Choroid plexus epithelial cell (primary cell): ENCODE measurements at regions not wholly inside any gene's neighbourhood (a gene's known extent, or its start where the extent isn't known, plus 50 kb on each side); places are given as distances from the start of the nearest gene placed in this dataset.

ENCODE experiments used
- DNase-seq: peaks from one replicate; pipeline ENCODE4 v3.0.0-alpha.2; 2010; ENCODE audit warnings: low read depth
- H3K4me3 ChIP-seq: 2 replicates; pipeline ENCODE4 v1.5.1; 2011; ENCODE audit warnings: low read depth, mild to moderate bottlenecking, control low read depth, low read length, moderate library complexity
- TF ChIP-seq, protein P1 (sequence below): conservative IDR thresholded peaks from 2 replicates; pipeline ENCODE4 v1.5.1; 2011; ENCODE audit warnings: low read depth, mild to moderate bottlenecking, control low read depth, inconsistent platforms, low read length, moderate library complexity

- H3K4me3 ChIP-seq: no peak overlapping the region
- TF ChIP-seq, protein P1, sequence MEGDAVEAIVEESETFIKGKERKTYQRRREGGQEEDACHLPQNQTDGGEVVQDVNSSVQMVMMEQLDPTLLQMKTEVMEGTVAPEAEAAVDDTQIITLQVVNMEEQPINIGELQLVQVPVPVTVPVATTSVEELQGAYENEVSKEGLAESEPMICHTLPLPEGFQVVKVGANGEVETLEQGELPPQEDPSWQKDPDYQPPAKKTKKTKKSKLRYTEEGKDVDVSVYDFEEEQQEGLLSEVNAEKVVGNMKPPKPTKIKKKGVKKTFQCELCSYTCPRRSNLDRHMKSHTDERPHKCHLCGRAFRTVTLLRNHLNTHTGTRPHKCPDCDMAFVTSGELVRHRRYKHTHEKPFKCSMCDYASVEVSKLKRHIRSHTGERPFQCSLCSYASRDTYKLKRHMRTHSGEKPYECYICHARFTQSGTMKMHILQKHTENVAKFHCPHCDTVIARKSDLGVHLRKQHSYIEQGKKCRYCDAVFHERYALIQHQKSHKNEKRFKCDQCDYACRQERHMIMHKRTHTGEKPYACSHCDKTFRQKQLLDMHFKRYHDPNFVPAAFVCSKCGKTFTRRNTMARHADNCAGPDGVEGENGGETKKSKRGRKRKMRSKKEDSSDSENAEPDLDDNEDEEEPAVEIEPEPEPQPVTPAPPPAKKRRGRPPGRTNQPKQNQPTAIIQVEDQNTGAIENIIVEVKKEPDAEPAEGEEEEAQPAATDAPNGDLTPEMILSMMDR: no peak
- DNase-seq: no peak
These were observed 69.7 kb upstream of the POMGNT2 start for GRCh38 chr3:43175541-43175940.

- no peak overlapping the region for H3K4me3 ChIP-seq
- DNase-seq: no peak
- TF ChIP-seq, protein P1: no peak
These were observed 68.1 kb upstream of the POMGNT2 start for GRCh38 chr3:43173949-43174348.

DNA sequence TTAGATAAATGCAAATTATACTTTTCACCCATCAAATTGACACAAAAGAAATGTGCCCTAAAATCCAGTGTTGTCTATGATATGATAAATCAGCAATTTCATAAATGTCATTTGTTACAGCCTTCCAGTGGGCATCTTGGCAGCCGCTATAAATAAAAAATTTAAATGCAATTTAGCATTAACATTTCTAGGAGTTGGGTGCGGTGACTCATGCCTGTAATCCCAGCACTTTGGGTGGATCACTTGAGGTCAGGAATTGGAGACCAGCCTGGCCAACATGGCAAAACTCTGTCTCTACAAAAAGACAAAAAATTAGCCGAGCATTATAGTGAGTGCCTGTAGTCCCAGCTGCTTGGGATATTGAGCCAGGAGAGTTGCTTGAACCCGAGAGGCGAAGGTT, 65.9 kb upstream of the POMGNT2 start:
- TF ChIP-seq, protein P1: no peak
- DNase-seq: no peak
- H3K4me3 ChIP-seq: no peak overlapping the region

GRCh38 chr3:43170553-43170952, 64.7 kb upstream of the POMGNT2 start:
- TF ChIP-seq, protein P1: no peak
- H3K4me3 ChIP-seq: no peak overlapping the region
- DNase-seq: no peak

DNA sequence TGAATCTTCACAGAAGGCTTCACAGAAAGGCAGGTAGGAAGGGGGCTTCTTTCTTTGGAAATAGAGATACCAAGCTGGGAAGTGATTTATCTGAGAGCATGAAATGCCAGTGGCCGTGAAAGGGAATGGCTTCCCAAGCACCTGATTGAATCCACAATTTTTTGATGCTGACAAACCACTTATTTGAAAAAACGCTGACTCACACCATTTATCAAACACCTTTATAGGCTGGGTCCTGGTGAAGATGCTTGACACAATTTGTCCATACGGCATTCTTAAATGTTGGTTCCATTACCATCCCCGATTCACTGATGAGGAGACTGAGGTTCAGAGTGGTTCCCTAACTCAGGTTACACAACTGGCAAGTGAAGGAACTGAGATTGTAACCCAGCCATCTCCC, 64.1 kb upstream of the POMGNT2 start:
- no peak overlapping the region for H3K4me3 ChIP-seq
- DNase-seq: no peak
- TF ChIP-seq, protein P1: no peak

GRCh38 chr3:43166406-43166805, 60.5 kb upstream of the POMGNT2 start:
- no peak overlapping the region for H3K4me3 ChIP-seq
- TF ChIP-seq, protein P1: no peak
- DNase-seq: no peak

DNA sequence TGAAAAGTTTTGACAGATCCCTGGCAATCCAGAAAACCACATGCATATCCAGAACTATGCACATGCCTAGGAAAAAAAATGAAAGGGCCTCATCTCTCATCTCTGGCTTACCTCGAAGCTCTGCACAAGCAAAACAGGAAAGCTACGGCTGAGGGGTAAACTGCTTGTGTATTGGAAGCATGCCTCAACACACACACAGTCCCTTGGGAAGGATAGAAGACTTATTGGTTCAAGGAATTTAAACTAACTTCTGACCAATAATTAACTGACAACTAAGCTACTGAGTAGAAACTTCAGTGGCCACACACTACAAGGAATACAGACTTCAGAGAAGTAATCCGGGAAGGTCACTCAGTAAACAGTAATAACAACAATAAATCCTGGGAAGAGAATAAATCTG, 59.9 kb upstream of the POMGNT2 start:
- TF ChIP-seq, protein P1: no peak
- no peak for DNase-seq
- H3K4me3 ChIP-seq: no peak overlapping the region
